RWPE1 (cell line): ENCODE measurements at regions not wholly inside any gene's neighbourhood (a gene's known extent, or its start where the extent isn't known, plus 50 kb on each side); places are given as distances from the start of the nearest gene placed in this dataset.
A peak's percentile ranks its signal among the peaks of the same experiment; 100 is the strongest.

Experiments used
- CTCF ChIA-PET: fragments of 350-600 bp; sonication (Branson Sonifier 250); formaldehyde crosslinking; extraction: SDS; loops from one replicate; lab custom pipeline; 2021; lab: Yijun Ruan, JAX
- POLR2A ChIA-PET: fragments of 400-600 bp; formaldehyde crosslinking; extraction: SDS; loops from one replicate; lab custom pipeline; 2020; ENCODE audit warnings: antibody characterized with exemption; ENCODE audit not compliant: low non-redundant PET; lab: Yijun Ruan, JAX
- DNase-seq: peaks from one replicate; pipeline ENCODE4 v3.0.0; 2012; ENCODE audit warnings: low spot score
- H3K27ac ChIP-seq: fragments of 450-650 bp; 2 replicates; pipeline ENCODE4 v1.5.1; 2017
- CTCF ChIP-seq: fragments of 450-650 bp; conservative IDR thresholded peaks from 2 replicates; pipeline ENCODE4 v1.5.1; 2017; ENCODE audit warnings: low read depth, mild to moderate bottlenecking

- H3K27ac ChIP-seq, result no peak overlapping the region
- TF ChIP-seq CTCF, result no peak
- POLR2A ChIA-PET, result no interaction called here
- DNase-seq, result no peak
- CTCF ChIA-PET, result no interaction called here
Measured at GRCh38 chr9:119487118-119487827, 118.0 kb upstream of the BRINP1 start.

GRCh38 chr9:119483153-119483552 is 113.9 kb upstream of the BRINP1 start:
- no peak for TF ChIP-seq CTCF
- DNase-seq, result no peak
- ChIA-PET CTCF (no interaction called here), POLR2A (no interaction called here)
- H3K27ac ChIP-seq, result no peak overlapping the region

- TF ChIP-seq CTCF, result no peak
- ChIA-PET POLR2A (no interaction called here), CTCF (interaction anchor here (0.6 kb wide), 1 partner anchor 75 kb away, joined by 4 read pairs; no protein-coding TSS in a partner anchor)
- DNase-seq, result no peak
- no peak overlapping the region for H3K27ac ChIP-seq
Measured at GRCh38 chr9:119477197-119477596, 108.0 kb upstream of the BRINP1 start.

GRCh38 chr9:119458068-119458467 is 88.8 kb upstream of the BRINP1 start:
- DNase-seq, result peak; percentile 27
- H3K27ac ChIP-seq, result no peak overlapping the region
- POLR2A ChIA-PET, result no interaction called here
- CTCF ChIA-PET, result interaction anchor here (0.6 to 0.7 kb wide), 2 partner anchors 63 to 83 kb away, joined by 3 read pairs; no protein-coding TSS in a partner anchor
- no peak; the same call in 1 of the 2 replicates for TF ChIP-seq CTCF

DNA sequence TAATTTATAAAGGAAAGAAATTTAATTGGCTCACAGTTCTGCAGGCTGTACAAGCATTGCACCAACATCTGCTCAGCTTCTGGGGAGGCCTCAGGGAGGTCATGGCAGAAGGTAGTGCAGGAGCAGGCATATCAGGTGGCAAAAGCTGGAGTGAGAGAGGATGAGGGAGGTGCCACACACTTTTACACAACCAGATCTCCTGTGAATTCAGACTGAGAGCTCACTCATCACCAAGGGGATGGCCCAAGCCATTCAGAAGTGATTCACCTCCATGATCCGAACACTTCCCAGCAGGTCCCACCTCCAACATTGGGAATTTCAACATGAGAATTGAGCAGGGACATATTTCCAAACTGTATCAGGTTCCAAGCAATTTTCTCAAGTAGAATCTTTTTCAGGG is 84.7 kb upstream of the BRINP1 start:
- TF ChIP-seq CTCF, result no peak
- peak; percentile 22 for DNase-seq
- ChIA-PET POLR2A (no interaction called here), CTCF (interaction anchor here (0.5 kb wide), 1 partner anchor 616 kb away, joined by 3 read pairs; no protein-coding TSS in a partner anchor)
- H3K27ac ChIP-seq, result peak overlapping the region; percentile 91

DNA sequence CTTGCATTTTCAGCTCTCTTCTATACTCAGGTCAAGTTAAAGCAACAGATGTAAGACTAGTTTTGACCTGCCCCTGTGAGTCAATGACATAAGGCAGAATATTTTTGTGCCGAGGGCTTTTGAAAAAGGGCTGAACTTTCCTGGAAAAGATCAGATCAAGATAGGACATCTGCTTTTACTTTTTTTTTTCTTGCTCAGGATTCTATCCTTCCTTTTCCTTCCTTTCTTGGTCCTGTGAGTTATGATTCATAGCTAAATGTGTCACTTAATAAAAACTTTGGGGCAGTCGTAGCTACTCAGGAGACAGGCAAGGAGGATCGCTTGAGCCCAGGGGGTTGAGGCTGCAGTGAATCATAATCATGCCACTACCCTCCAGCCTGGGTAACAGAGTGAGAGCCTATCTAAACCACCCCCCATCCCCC is 84.3 kb upstream of the BRINP1 start:
- CTCF ChIA-PET, result interaction anchor here (0.5 to 0.6 kb wide), 2 partner anchors 14 to 616 kb away, joined by 3 to 4 read pairs; no protein-coding TSS in a partner anchor
- DNase-seq, result peak; percentile 84
- no peak for TF ChIP-seq CTCF
- POLR2A ChIA-PET, result interaction anchor here (0.7 kb wide), 1 partner anchor 171 kb away, joined by 5 read pairs; no protein-coding TSS in a partner anchor
- H3K27ac ChIP-seq, result peak overlapping the region; percentile 91
